ENCODE measurements at regions not wholly inside any gene's neighbourhood (a gene's known extent, or its start where the extent isn't known, plus 50 kb on each side); places are given as distances from the start of the nearest gene placed in this dataset.

GRCh38 chr2:235149240-235149659 lies 197.4 kb downstream of the SH3BP4 start:
- TF ChIP-seq SUZ12 (IDR thresholded peaks at IDR 0.05), result no peak
- TF ChIP-seq TARDBP (IDR thresholded peaks at IDR 0.05), result no peak
- no peak for TF ChIP-seq SP1 (IDR thresholded peaks at IDR 0.05)
- no peak for TF ChIP-seq ZNF384 (IDR thresholded peaks at IDR 0.05)
- TF ChIP-seq ARNT (IDR thresholded peaks at IDR 0.05), result no peak
- no peak for TF ChIP-seq BHLHE40 (IDR thresholded peaks at IDR 0.05; ENCODE audit: borderline replicate concordance)
- TF ChIP-seq PKNOX1 (IDR thresholded peaks at IDR 0.05), result no peak
- TF ChIP-seq ELF4 (IDR thresholded peaks at IDR 0.05), result no peak

Measured in HEK293T (cell line).